ENCODE measurements at regions not wholly inside any gene's neighbourhood (a gene's known extent, or its start where the extent isn't known, plus 50 kb on each side); places are given as distances from the start of the nearest gene placed in this dataset.

DNA sequence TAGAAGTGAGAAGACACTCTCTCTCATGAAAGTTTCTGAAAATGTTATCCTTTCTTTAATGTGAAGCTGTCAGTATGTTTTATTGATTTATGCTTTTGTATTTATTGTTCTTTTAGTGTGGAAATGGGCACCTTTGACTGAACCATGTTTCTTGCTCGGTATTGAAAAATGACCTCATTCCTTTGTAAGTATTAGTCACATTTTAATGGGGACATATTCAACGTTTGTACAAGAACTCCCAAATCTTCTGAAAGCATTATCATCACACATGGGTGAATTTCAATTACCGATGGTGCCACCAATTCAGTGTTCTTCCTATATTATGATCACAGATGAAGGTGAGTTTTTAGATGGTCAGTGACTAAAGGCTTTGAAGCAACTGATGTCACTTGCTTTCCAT lies 371.8 kb upstream of the GCFC2 start:
- POLR2A ChIA-PET = no interaction called here
- CTCF ChIA-PET = no interaction called here
- DNase-seq (ENCODE audit: extremely low spot score) = no peak
- TF ChIP-seq, protein P1, sequence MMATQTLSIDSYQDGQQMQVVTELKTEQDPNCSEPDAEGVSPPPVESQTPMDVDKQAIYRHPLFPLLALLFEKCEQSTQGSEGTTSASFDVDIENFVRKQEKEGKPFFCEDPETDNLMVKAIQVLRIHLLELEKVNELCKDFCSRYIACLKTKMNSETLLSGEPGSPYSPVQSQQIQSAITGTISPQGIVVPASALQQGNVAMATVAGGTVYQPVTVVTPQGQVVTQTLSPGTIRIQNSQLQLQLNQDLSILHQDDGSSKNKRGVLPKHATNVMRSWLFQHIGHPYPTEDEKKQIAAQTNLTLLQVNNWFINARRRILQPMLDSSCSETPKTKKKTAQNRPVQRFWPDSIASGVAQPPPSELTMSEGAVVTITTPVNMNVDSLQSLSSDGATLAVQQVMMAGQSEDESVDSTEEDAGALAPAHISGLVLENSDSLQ (IDR thresholded peaks at IDR 0.05) = peak; percentile 47
- TF ChIP-seq SUZ12 (IDR thresholded peaks at IDR 0.05) = no peak

DNA sequence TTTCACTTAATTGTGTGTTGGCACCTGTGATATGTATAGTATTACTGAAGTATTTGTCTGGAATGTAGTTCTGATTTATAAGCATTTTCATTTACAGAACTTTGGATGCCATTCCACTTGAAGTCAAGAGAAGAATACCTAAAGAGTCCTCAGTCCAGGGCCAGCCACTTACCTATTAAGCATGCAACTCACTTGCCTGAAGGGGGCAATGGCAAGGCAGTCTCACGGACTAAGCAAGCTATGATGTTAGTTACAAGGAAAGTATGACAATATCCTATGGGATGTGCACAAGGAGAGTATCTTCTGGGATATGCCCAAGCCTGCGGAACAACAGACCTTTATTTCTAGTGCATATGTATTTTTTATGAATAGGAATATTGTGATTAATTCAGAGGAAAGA lies 369.4 kb upstream of the GCFC2 start:
- DNase-seq (ENCODE audit: extremely low spot score) = no peak
- ChIA-PET CTCF (no interaction called here), POLR2A (no interaction called here)
- TF ChIP-seq, protein P1 (IDR thresholded peaks at IDR 0.05) = no peak
- no peak for TF ChIP-seq SP1 (IDR thresholded peaks at IDR 0.05)
- no peak for TF ChIP-seq CTBP1 (IDR thresholded peaks at IDR 0.05; ENCODE audit: borderline replicate concordance)
- no peak for TF ChIP-seq TARDBP (IDR thresholded peaks at IDR 0.05)
- TF ChIP-seq ARNT (IDR thresholded peaks at IDR 0.05) = no peak
- TF ChIP-seq L3MBTL2 (conservative IDR thresholded peaks at IDR 0.05) = no peak
- no peak for TF ChIP-seq NFRKB (IDR thresholded peaks at IDR 0.05)
- TF ChIP-seq BHLHE40 (IDR thresholded peaks at IDR 0.05; ENCODE audit: borderline replicate concordance) = no peak
- TF ChIP-seq LEF1 (IDR thresholded peaks at IDR 0.05; ENCODE audit: borderline replicate concordance) = no peak
- TF ChIP-seq ELF4 (IDR thresholded peaks at IDR 0.05) = no peak
- no peak for TF ChIP-seq HDGF (IDR thresholded peaks at IDR 0.05; ENCODE audit: borderline replicate concordance)
- TF ChIP-seq FOXK2 (IDR thresholded peaks at IDR 0.05) = no peak
- TF ChIP-seq SUZ12 (IDR thresholded peaks at IDR 0.05) = no peak
- no peak for TF ChIP-seq FOXM1 (IDR thresholded peaks at IDR 0.05; ENCODE audit: borderline replicate concordance)
- no peak for TF ChIP-seq FOXA1 (IDR thresholded peaks at IDR 0.05)
- TF ChIP-seq ZNF384 (IDR thresholded peaks at IDR 0.05) = no peak

DNA sequence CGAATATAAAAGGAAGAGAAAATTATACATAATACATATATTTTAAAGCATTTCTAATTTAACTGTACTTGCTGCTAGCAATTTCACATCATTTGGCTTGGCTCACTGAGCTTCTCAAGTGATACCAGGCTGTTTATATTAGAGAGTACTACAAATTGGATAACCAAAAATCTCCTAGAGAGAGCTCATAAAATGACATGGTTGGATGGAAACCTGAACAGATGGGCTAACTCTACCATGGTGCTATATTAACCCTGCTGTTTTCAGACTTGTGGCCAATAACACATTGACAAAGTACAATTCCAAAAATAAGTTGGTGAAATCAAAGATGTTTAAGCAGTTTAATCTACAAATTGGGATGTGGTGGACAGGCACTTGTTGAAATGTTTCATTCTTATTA lies 364.4 kb upstream of the GCFC2 start:
- CTCF ChIA-PET = interaction anchor here (0.5 kb wide), 1 partner anchor 60 kb away, joined by 3 read pairs; no protein-coding TSS in a partner anchor
- no peak for TF ChIP-seq ARNT (IDR thresholded peaks at IDR 0.05)
- TF ChIP-seq SUZ12 (IDR thresholded peaks at IDR 0.05) = no peak
- TF ChIP-seq, protein P1 (IDR thresholded peaks at IDR 0.05) = no peak
- no peak for TF ChIP-seq SP1 (IDR thresholded peaks at IDR 0.05)
- TF ChIP-seq TARDBP (IDR thresholded peaks at IDR 0.05) = no peak
- TF ChIP-seq HDGF (IDR thresholded peaks at IDR 0.05; ENCODE audit: borderline replicate concordance) = no peak
- no peak for TF ChIP-seq L3MBTL2 (conservative IDR thresholded peaks at IDR 0.05)
- TF ChIP-seq FOXK2 (IDR thresholded peaks at IDR 0.05) = no peak
- TF ChIP-seq NFRKB (IDR thresholded peaks at IDR 0.05) = no peak
- TF ChIP-seq FOXM1 (IDR thresholded peaks at IDR 0.05; ENCODE audit: borderline replicate concordance) = no peak
- no peak for TF ChIP-seq ELF4 (IDR thresholded peaks at IDR 0.05)
- no peak for TF ChIP-seq BHLHE40 (IDR thresholded peaks at IDR 0.05; ENCODE audit: borderline replicate concordance)
- TF ChIP-seq CTBP1 (IDR thresholded peaks at IDR 0.05; ENCODE audit: borderline replicate concordance) = no peak
- no peak for DNase-seq (ENCODE audit: extremely low spot score)
- POLR2A ChIA-PET = no interaction called here

DNA sequence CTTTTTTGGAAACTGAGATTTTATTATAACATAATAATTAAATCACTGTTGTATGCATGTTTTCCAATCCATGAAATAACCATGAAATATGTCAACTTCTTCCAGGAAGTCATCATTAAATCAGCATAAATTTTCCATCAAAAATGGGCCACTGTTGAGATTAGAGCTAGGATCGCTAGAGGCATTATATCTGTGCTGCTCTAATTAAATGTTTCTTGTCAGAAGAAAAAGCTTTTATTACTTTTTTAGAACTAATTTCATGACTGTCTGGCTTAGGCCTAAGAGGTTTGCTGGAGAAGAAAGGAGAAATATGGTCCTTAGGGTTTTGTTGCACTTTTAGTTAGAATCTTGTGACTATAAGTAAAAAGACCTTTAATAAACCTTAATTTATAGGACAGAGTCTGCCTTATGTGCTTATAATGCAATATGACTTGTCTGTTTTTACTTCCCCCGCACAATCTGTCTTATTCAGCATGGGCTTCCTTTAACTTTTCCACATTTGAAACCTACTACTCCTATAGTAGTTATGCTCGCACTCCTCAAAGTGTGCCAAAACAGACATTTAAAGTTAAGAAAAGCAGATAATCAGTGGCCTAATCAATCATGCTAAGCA lies 363.4 kb upstream of the GCFC2 start:
- DNase-seq (ENCODE audit: extremely low spot score) = no peak
- POLR2A ChIA-PET = no interaction called here
- TF ChIP-seq ELF4 (IDR thresholded peaks at IDR 0.05) = no peak
- CTCF ChIA-PET = no interaction called here

DNA sequence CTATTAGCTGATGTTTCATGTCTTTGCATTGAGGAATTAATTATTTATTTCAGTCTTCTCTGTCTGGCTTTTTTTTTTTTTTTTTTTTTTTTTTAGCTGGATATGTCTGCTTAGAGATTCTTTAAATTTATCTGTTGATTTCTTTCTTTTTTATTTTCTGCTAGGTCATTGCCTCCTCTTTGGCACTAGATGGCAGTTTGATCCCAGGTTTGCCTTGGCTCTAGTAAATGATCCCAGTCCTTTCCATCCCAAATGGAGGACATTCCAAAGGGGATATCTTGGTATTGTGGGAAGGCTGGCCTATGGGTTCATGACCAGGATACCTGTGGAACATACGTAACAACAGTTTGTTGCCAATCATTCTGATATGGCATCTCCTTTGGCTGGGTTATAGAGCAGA lies 339.5 kb upstream of the GCFC2 start:
- TF ChIP-seq SUZ12 (IDR thresholded peaks at IDR 0.05) (no peak), TARDBP (IDR thresholded peaks at IDR 0.05) (no peak)
- POLR2A ChIA-PET = no interaction called here
- DNase-seq (ENCODE audit: extremely low spot score) = no peak
- CTCF ChIA-PET = no interaction called here

DNA sequence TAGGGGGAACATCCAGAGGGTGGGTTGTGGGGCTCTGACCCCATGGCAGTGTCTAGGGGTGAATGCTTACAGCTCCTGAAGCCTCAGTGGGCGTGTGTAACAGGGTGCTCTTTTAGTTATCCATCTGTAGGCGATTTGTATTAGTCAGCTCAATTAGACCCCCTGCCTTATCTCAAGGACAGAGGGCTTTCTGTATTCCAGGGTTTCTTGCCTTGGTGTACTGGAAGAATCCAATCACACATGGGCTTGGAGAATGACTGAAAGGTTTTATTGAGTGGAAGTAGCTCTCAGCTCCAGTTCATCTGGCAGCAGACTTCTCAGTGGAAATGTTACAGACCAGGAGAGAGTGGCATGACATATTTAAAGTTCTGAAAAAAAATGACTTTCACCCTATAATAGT lies 334.0 kb upstream of the GCFC2 start:
- POLR2A ChIA-PET = no interaction called here
- CTCF ChIA-PET = no interaction called here
- TF ChIP-seq FOXK2 (IDR thresholded peaks at IDR 0.05) (no peak), L3MBTL2 (conservative IDR thresholded peaks at IDR 0.05) (no peak), TARDBP (IDR thresholded peaks at IDR 0.05) (no peak), BHLHE40 (IDR thresholded peaks at IDR 0.05; ENCODE audit: borderline replicate concordance) (no peak)
- no peak for DNase-seq (ENCODE audit: extremely low spot score)

DNA sequence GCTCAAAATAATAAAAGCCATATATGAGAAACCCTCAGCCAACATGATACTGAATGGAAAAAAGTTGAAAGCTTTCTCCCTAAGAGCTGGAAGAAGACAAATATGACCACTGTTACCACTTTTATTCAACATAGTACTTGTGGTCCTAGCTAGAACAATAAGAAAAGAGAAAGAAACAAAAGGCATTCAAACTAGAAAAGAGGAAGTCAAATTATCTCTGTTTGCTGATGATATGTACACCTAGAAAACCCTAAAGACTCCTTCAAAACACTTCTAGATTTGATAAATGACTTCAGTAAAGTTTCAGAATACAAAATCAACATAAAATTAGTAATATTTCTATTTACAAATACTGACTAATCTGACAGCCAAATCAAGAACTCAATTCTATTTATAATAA lies 328.8 kb upstream of the GCFC2 start:
- ChIA-PET POLR2A (no interaction called here), CTCF (no interaction called here)
- TF ChIP-seq ZNF384 (IDR thresholded peaks at IDR 0.05) = no peak
- TF ChIP-seq CTBP1 (IDR thresholded peaks at IDR 0.05; ENCODE audit: borderline replicate concordance) = no peak
- TF ChIP-seq L3MBTL2 (conservative IDR thresholded peaks at IDR 0.05) = no peak
- no peak for TF ChIP-seq HDGF (IDR thresholded peaks at IDR 0.05; ENCODE audit: borderline replicate concordance)
- TF ChIP-seq FOXK2 (IDR thresholded peaks at IDR 0.05) = no peak
- TF ChIP-seq SP1 (IDR thresholded peaks at IDR 0.05) = no peak
- TF ChIP-seq FOXA1 (IDR thresholded peaks at IDR 0.05) = no peak
- TF ChIP-seq ARNT (IDR thresholded peaks at IDR 0.05) = no peak
- no peak for TF ChIP-seq TARDBP (IDR thresholded peaks at IDR 0.05)
- no peak for TF ChIP-seq LEF1 (IDR thresholded peaks at IDR 0.05; ENCODE audit: borderline replicate concordance)
- no peak for TF ChIP-seq FOXM1 (IDR thresholded peaks at IDR 0.05; ENCODE audit: borderline replicate concordance)
- no peak for TF ChIP-seq BHLHE40 (IDR thresholded peaks at IDR 0.05; ENCODE audit: borderline replicate concordance)
- no peak for TF ChIP-seq SUZ12 (IDR thresholded peaks at IDR 0.05)
- TF ChIP-seq ELF4 (IDR thresholded peaks at IDR 0.05) = no peak
- no peak for DNase-seq (ENCODE audit: extremely low spot score)
